ENCODE measurements at regions not wholly inside any gene's neighbourhood (a gene's known extent, or its start where the extent isn't known, plus 50 kb on each side); places are given as distances from the start of the nearest gene placed in this dataset.

DNA sequence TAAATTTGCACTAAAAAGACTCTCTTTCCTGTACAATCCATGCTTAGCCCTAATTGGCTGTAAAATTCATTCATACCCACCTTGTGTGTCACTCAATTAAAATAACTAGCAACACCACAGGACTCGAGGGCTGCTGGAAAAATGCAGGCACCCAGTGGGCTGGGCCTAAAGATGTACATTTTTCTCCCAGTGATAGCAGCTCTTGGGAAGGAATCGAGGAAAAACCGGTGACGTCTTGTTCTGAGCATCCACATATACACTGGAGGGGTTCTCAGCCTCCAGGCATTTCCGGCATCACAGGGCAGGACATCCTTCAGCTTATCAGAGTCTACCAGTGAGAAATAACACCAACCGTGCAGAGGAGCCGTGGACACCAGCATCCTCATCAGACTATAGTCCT, 85.8 kb upstream of the PITRM1 start:
- Histone ChIP-seq H3K27ac (ENCODE audit: low read length in 2 of 2) (no peak overlapping the region), H3K9ac (ENCODE audit: low read length) (no peak overlapping the region), H3K4me3 (ENCODE audit: control extremely low read depth in 1 of 5, extremely low read depth in 1 of 5, insufficient read depth in 1 of 5, low read depth in 2 of 5, low read length in 4 of 5) (no peak overlapping the region), H3K36me3 (replicated peaks in 1 of 2; ENCODE audit: control extremely low read depth in 1 of 2, control insufficient read depth in 1 of 2, extremely low read depth in 1 of 2, insufficient read depth in 2 of 2, low read length in 1 of 2) (no peaks in the 10 kb centered on the region), H3K27me3 (replicated peaks in 1 of 4; ENCODE audit: control extremely low read depth in 1 of 4, control insufficient read depth in 3 of 4, insufficient read depth in 4 of 4, low read length in 3 of 4) (peaks cover 0 to 2% (median 0%) of the 10 kb centered on the region in 4 experiments), H4K20me1 (ENCODE audit: control insufficient read depth, insufficient read depth, low read length, poor library complexity, severe bottlenecking) (no peaks in the 10 kb centered on the region), H2AFZ (ENCODE audit: insufficient read depth, low read depth, low read length, poor library complexity, severe bottlenecking) (no peak overlapping the region), H3K4me2 (replicated peaks; ENCODE audit: low read depth, low read length, poor library complexity, severe bottlenecking) (no peak overlapping the region), H3K4me1 (ENCODE audit: control insufficient read depth in 2 of 2, insufficient read depth in 2 of 2, low read length in 2 of 2) (no peaks in the 10 kb centered on the region), H3K9me3 (ENCODE audit: control extremely low read depth in 1 of 3, control insufficient read depth in 2 of 3, insufficient read depth in 1 of 3, low read length in 2 of 3) (peaks cover 0 to 4% (median 0%) of the 10 kb centered on the region in 3 donors), H3K79me2 (ENCODE audit: control insufficient read depth, insufficient read depth, low read length) (no peaks in the 10 kb centered on the region)
- ChIA-PET CTCF (interaction anchor here (0.6 kb wide), 1 partner anchor 1473 kb away, joined by 3 read pairs; no protein-coding TSS in a partner anchor), POLR2A (no interaction called here)
- no peak for TF ChIP-seq EZH2 (IDR thresholded peaks at IDR 0.05; ENCODE audit: borderline replicate concordance, insufficient read depth, low read depth, low read length, poor library complexity, severe bottlenecking)
- TF ChIP-seq, protein P1, sequence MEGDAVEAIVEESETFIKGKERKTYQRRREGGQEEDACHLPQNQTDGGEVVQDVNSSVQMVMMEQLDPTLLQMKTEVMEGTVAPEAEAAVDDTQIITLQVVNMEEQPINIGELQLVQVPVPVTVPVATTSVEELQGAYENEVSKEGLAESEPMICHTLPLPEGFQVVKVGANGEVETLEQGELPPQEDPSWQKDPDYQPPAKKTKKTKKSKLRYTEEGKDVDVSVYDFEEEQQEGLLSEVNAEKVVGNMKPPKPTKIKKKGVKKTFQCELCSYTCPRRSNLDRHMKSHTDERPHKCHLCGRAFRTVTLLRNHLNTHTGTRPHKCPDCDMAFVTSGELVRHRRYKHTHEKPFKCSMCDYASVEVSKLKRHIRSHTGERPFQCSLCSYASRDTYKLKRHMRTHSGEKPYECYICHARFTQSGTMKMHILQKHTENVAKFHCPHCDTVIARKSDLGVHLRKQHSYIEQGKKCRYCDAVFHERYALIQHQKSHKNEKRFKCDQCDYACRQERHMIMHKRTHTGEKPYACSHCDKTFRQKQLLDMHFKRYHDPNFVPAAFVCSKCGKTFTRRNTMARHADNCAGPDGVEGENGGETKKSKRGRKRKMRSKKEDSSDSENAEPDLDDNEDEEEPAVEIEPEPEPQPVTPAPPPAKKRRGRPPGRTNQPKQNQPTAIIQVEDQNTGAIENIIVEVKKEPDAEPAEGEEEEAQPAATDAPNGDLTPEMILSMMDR (IDR thresholded peaks at IDR 0.05): no peak
- Mint-ChIP-seq H3K9me3 (ENCODE audit: insufficient read depth) (no peaks in the 10 kb centered on the region), H3K27me3 (peaks cover 16% of the 10 kb centered on the region), H3K27ac (no peak overlapping the region), H3K4me1 (no peaks in the 10 kb centered on the region), H3K4me3 (no peak overlapping the region)
- intact Hi-C loops (cut with micrococcal nuclease): no loop called here
- ATAC-seq (ENCODE audit: low read depth) (no peak), DNase-seq (no peak)
- WGBS (ENCODE audit: insufficient coverage): 92% methylated on average over 7 of the region's 7 CpGs

DNA sequence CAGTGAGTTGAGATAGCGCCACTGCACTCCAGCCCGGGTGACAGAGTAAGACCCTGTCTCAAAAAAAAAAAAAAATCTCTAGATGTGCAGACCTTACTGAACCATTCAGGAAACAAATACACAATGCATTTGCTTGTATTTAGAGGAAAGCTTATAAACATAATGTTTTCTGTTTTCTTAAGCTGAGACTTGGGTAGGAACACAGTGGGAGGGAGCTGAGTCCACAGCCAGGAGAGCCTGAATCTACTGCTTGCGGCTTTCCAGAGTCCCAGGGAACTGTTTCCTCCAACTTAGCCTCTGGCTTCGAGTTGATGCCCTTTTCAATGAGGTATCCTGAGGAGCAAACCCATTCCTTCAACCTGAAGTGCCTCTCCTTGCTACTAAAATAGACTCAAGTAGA, 83.0 kb upstream of the PITRM1 start:
- CTCF ChIA-PET: no interaction called here
- Mint-ChIP-seq H3K9me3 (ENCODE audit: insufficient read depth) (no peaks in the 10 kb centered on the region), H3K4me3 (no peak overlapping the region), H3K27me3 (peaks cover 29% of the 10 kb centered on the region), H3K4me1 (no peaks in the 10 kb centered on the region), H3K27ac (no peak overlapping the region)
- Histone ChIP-seq H3K4me1 (ENCODE audit: control insufficient read depth in 2 of 2, insufficient read depth in 2 of 2, low read length in 2 of 2) (no peaks in the 10 kb centered on the region), H3K9ac (ENCODE audit: low read length) (no peak overlapping the region), H3K79me2 (ENCODE audit: control insufficient read depth, insufficient read depth, low read length) (no peaks in the 10 kb centered on the region), H3K27ac (ENCODE audit: low read length in 2 of 2) (no peak overlapping the region), H3K4me2 (replicated peaks; ENCODE audit: low read depth, low read length, poor library complexity, severe bottlenecking) (no peak overlapping the region), H4K20me1 (ENCODE audit: control insufficient read depth, insufficient read depth, low read length, poor library complexity, severe bottlenecking) (no peaks in the 10 kb centered on the region), H3K4me3 (ENCODE audit: control extremely low read depth in 1 of 5, extremely low read depth in 1 of 5, insufficient read depth in 1 of 5, low read depth in 2 of 5, low read length in 4 of 5) (no peak overlapping the region), H2AFZ (ENCODE audit: insufficient read depth, low read depth, low read length, poor library complexity, severe bottlenecking) (no peak overlapping the region), H3K36me3 (replicated peaks in 1 of 2; ENCODE audit: control extremely low read depth in 1 of 2, control insufficient read depth in 1 of 2, extremely low read depth in 1 of 2, insufficient read depth in 2 of 2, low read length in 1 of 2) (no peaks in the 10 kb centered on the region), H3K9me3 (ENCODE audit: control extremely low read depth in 1 of 3, control insufficient read depth in 2 of 3, insufficient read depth in 1 of 3, low read length in 2 of 3) (no peaks in the 10 kb centered on the region), H3K27me3 (replicated peaks in 1 of 4; ENCODE audit: control extremely low read depth in 1 of 4, control insufficient read depth in 3 of 4, insufficient read depth in 4 of 4, low read length in 3 of 4) (no peaks in the 10 kb centered on the region)
- 74% methylated on average over 2 of the region's 4 CpGs for WGBS (ENCODE audit: insufficient coverage)
- DNase-seq: no peak
- intact Hi-C loops (cut with micrococcal nuclease): no loop called here
- POLR2A ChIA-PET: no interaction called here
- no peak for TF ChIP-seq EZH2 (IDR thresholded peaks at IDR 0.05; ENCODE audit: borderline replicate concordance, insufficient read depth, low read depth, low read length, poor library complexity, severe bottlenecking)
- TF ChIP-seq, protein P1 (IDR thresholded peaks at IDR 0.05): no peak
- ATAC-seq (ENCODE audit: low read depth): no peak

Data from B cell (primary cell).